A673 (cell line): ENCODE measurements at regions not wholly inside any gene's neighbourhood (a gene's known extent, or its start where the extent isn't known, plus 50 kb on each side); places are given as distances from the start of the nearest gene placed in this dataset.

Source experiments
- CTCF ChIP-seq: fragments of 300-800, 200-600 bp; sonication (generic); conservative IDR thresholded peaks from 2 replicates; pipeline ENCODE4 v1.5.1; 2017; ENCODE audit warnings: low read depth, mild to moderate bottlenecking, antibody characterized with exemption, low read length, moderate library complexity, mixed read lengths
- EZH2 ChIP-seq: fragments of 200-600 bp; sonication (generic); IDR thresholded peaks from 2 replicates; pipeline ENCODE4 v1.6.1; 2017; ENCODE audit warnings: borderline replicate concordance, low read depth, mild to moderate bottlenecking, mixed read lengths, antibody characterized with exemption, low read length; ENCODE audit not compliant: poor library complexity, severe bottlenecking

GRCh38 chr4:65021737-65022136, 612.5 kb upstream of the TECRL start:
- no peak for TF ChIP-seq CTCF
- TF ChIP-seq EZH2, result no peak
